SK-N-SH (cell line): ENCODE measurements at regions not wholly inside any gene's neighbourhood (a gene's known extent, or its start where the extent isn't known, plus 50 kb on each side); places are given as distances from the start of the nearest gene placed in this dataset.

Source experiments
- CTCF ChIA-PET: fragments of 300-600, 350-600 bp; formaldehyde crosslinking; extraction: SDS; loops from one replicate; lab custom pipeline; 2021; lab: Yijun Ruan, JAX
- POLR2A ChIA-PET: fragments of 350-600 bp; sonication (Branson Sonifier 250); formaldehyde crosslinking; extraction: SDS; loops from one replicate; lab custom pipeline; 2020; ENCODE audit warnings: antibody characterized with exemption, inconsistent platforms; lab: Yijun Ruan, JAX
- DNase-seq: peaks from one replicate; pipeline ENCODE4 v3.0.0; 2012
- H2AFZ ChIP-seq: fragments of 200-600 bp; sonication (generic); 2 replicates; pipeline ENCODE4 v1.8.1; 2016; ENCODE audit warnings: antibody characterized with exemption, mild to moderate bottlenecking, low read depth
- H3F3A ChIP-seq: fragments of 200-600 bp; sonication (generic); replicated peaks from 2 replicates; pipeline ENCODE3; 2016; ENCODE audit warnings: antibody characterized with exemption, mild to moderate bottlenecking; ENCODE audit not compliant: insufficient read depth
- H3K27ac ChIP-seq, 2 experiments: fragments of 200-500 bp in 1 of 2; fragments of 200-600 bp in 1 of 2; sonication (Bioruptor generic) in 1 of 2; sonication (generic), shearing (Covaris generic) in 1 of 2; 2 replicates each; pipeline versions ENCODE4 v1.5.1 to v1.6.1; 2014 to 2016; ENCODE audit warnings: low read depth in 2 of 2, inconsistent platforms in 1 of 2, low read length in 1 of 2, mild to moderate bottlenecking in 1 of 2, mixed read lengths in 1 of 2
- H3K27me3 ChIP-seq: fragments of 200-600 bp; sonication (generic), shearing (Covaris generic); 2 replicates; pipeline ENCODE4 v1.6.1; 2016; ENCODE audit warnings: mixed run types; ENCODE audit not compliant: insufficient read depth
- H3K36me3 ChIP-seq, 2 experiments: fragments of 200-500 bp in 1 of 2; fragments of 200-600 bp in 1 of 2; sonication (Bioruptor generic) in 1 of 2; sonication (generic) in 1 of 2; replicated peaks in 1 of 2; 2 replicates each; pipeline versions ENCODE3 to v1.5.1; 2014 to 2016; ENCODE audit warnings: low read length in 1 of 2, mild to moderate bottlenecking in 1 of 2; ENCODE audit not compliant: insufficient read depth in 2 of 2, control insufficient read depth in 1 of 2
- H3K4me1 ChIP-seq, 2 experiments: fragments of 200-500 bp in 1 of 2; fragments of 200-600 bp in 1 of 2; sonication (Bioruptor generic) in 1 of 2; sonication (generic), shearing (Covaris generic) in 1 of 2; 2 replicates each; pipeline versions ENCODE4 v1.5.1 to v1.6.1; 2014 to 2016; ENCODE audit warnings: low read depth in 1 of 2, low read length in 1 of 2, mixed run types in 1 of 2; ENCODE audit not compliant: insufficient read depth in 2 of 2, control insufficient read depth in 1 of 2
- H3K4me2 ChIP-seq: fragments of 200-600 bp; sonication (generic), shearing (Covaris generic); 2 replicates; pipeline ENCODE4 v1.6.1; 2017; ENCODE audit warnings: mixed run types
- H3K4me3 ChIP-seq, 2 experiments: fragments of 200-500 bp in 1 of 2; fragments of 200-600 bp in 1 of 2; sonication (Bioruptor generic) in 1 of 2; sonication (generic), shearing (Covaris generic) in 1 of 2; 2 replicates each; pipeline versions ENCODE4 v1.5.1 to v1.8.1; 2014 to 2016; ENCODE audit warnings: low read depth in 2 of 2, inconsistent platforms in 1 of 2, low read length in 1 of 2, mild to moderate bottlenecking in 1 of 2, mixed read lengths in 1 of 2, moderate library complexity in 1 of 2
- H3K79me2 ChIP-seq: fragments of 200-600 bp; sonication (generic); 2 replicates; pipeline ENCODE4 v1.8.1; 2017; ENCODE audit warnings: mild to moderate bottlenecking; ENCODE audit not compliant: insufficient read depth
- H3K9ac ChIP-seq: fragments of 200-600 bp; sonication (generic); 2 replicates; pipeline ENCODE4 v1.6.1; 2017; ENCODE audit warnings: mixed run types
- H3K9me2 ChIP-seq: fragments of 200-600 bp; sonication (generic); 2 replicates; pipeline ENCODE4 v1.6.1; 2017; ENCODE audit warnings: mixed run types
- H3K9me3 ChIP-seq: fragments of 200-600 bp; sonication (generic); 2 replicates; pipeline ENCODE4 v1.6.1; 2017; ENCODE audit warnings: mixed run types, mild to moderate bottlenecking, moderate library complexity
- H4K20me1 ChIP-seq: fragments of 200-600 bp; sonication (generic); 2 replicates; pipeline ENCODE4 v1.6.1; 2017; ENCODE audit warnings: mild to moderate bottlenecking, mixed run types; ENCODE audit not compliant: insufficient read depth
- ELF1 ChIP-seq: IDR thresholded peaks from 2 replicates; pipeline ENCODE4 v1.4.0; 2012
- EP300 ChIP-seq, 2 experiments: IDR thresholded peaks; 2 replicates each; pipeline versions ENCODE4 v1.4.0 to v1.6.1; 2012; ENCODE audit warnings: borderline replicate concordance in 1 of 2, low read depth in 1 of 2, low read length in 1 of 2
- FOSL2 ChIP-seq: IDR thresholded peaks from 2 replicates; pipeline ENCODE4 v1.4.0; 2012; ENCODE audit warnings: low read depth, mild to moderate bottlenecking, moderate library complexity, borderline replicate concordance
- FOXJ3 ChIP-seq: sonication (generic); formaldehyde crosslinking; IDR thresholded peaks from 2 replicates; pipeline ENCODE4 v1.5.1; 2020; ENCODE audit warnings: mild to moderate bottlenecking, missing genetic modification reagents
- FOXM1 ChIP-seq: IDR thresholded peaks from 2 replicates; pipeline ENCODE4 v1.4.0; 2012; ENCODE audit warnings: low read depth, mild to moderate bottlenecking
- MEF2A ChIP-seq: IDR thresholded peaks from 2 replicates; pipeline ENCODE4 v1.4.0; 2012; ENCODE audit warnings: low read depth, borderline replicate concordance
- NFIC ChIP-seq: IDR thresholded peaks from 2 replicates; pipeline ENCODE4 v1.4.0; 2012; ENCODE audit warnings: borderline replicate concordance
- NRF1 ChIP-seq: IDR thresholded peaks from 2 replicates; pipeline ENCODE4 v1.6.1; 2012; ENCODE audit warnings: low read depth, mild to moderate bottlenecking, low read length
- RAD21 ChIP-seq: IDR thresholded peaks from 2 replicates; pipeline ENCODE4 v1.6.1; 2012; ENCODE audit warnings: mild to moderate bottlenecking, low read length
- RXRA ChIP-seq: IDR thresholded peaks from 2 replicates; pipeline ENCODE4 v1.4.0; 2012; ENCODE audit warnings: low read depth, mild to moderate bottlenecking, borderline replicate concordance
- SIN3A ChIP-seq: IDR thresholded peaks from 2 replicates; pipeline ENCODE4 v1.6.1; 2012; ENCODE audit warnings: low read depth, mild to moderate bottlenecking, low read length, moderate library complexity, borderline replicate concordance
- SMC3 ChIP-seq: IDR thresholded peaks from 2 replicates; pipeline ENCODE4 v1.6.1; 2012; ENCODE audit warnings: low read depth, low read length, improper control_type of control experiment
- TAF1 ChIP-seq: IDR thresholded peaks from 2 replicates; pipeline ENCODE4 v1.6.1; 2012; ENCODE audit warnings: low read depth, mild to moderate bottlenecking, low read length, moderate library complexity, borderline replicate concordance
- TCF12 ChIP-seq: IDR thresholded peaks from 2 replicates; pipeline ENCODE4 v1.4.0; 2012
- TEAD4 ChIP-seq: IDR thresholded peaks from 2 replicates; pipeline ENCODE4 v1.4.0; 2012; ENCODE audit warnings: mild to moderate bottlenecking, borderline replicate concordance; ENCODE audit not compliant: insufficient read depth
- USF1 ChIP-seq: IDR thresholded peaks from 2 replicates; pipeline ENCODE4 v1.4.0; 2012; ENCODE audit warnings: low read depth, borderline replicate concordance
- YY1 ChIP-seq: IDR thresholded peaks from 2 replicates; pipeline ENCODE4 v1.4.0; 2012; ENCODE audit warnings: low read depth, mild to moderate bottlenecking
- WGBS: methylation state at CpG from one replicate; pipeline ENCODE4 v1.1.6; 2017; ENCODE audit warnings: low lambda C conversion rate; 5-methylcytosine and 5-hydroxymethylcytosine counted together
- TF ChIP-seq, protein P1 (sequence below): fragments of 150-350 bp; IDR thresholded peaks from 2 replicates; pipeline ENCODE4 v1.6.1; 2017; ENCODE audit warnings: antibody characterized with exemption, low read length, low read depth, borderline replicate concordance
- TF ChIP-seq, protein P2 (sequence below): fragments of 200-600 bp; sonication (generic); IDR thresholded peaks from 2 replicates; pipeline ENCODE4 v1.6.1; 2017; ENCODE audit warnings: antibody characterized with exemption, mild to moderate bottlenecking, moderate library complexity

DNA sequence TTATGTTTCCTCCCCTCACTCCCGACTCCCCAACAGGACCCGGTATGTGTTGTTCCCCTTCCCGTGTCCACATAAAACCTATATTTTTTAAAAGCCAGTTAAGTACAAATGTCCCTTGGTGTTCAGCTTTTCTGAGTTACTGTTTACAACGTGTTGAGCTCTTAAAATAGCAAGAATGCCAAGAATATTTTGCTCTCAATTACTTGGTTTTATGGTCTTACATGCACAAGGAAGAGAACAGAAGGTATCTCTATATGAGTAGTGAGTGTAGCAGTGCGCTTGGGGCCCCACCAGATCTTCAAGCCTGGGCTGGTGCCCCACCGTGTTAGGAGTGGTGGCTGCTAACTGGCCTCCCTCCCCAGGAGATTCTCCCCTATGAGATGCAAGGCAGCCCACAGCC is 75.3 kb downstream of the RIN2 start (continued):
- TF ChIP-seq RXRA: no peak
- TF ChIP-seq SMC3: no peak
- TF ChIP-seq RAD21: no peak

DNA sequence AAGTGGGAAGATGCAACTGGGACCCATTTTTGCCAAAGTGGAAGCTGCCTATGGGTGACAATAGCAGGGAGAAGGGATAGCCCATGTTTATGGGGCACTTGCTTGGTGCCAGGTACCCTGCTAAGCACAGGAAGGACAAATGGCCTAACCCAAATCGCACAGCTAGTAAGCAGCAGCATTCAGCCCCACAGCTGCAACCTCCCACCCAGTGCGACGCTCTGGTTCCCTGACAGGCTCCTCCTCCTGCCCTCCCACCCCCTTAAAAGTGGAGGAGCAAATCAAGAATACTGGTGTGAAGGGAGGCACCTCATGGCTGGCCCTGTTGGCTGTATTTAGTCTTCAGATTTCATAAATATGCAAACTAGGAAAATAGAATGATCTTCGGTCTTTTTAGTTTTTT is 76.2 kb downstream of the RIN2 start:
- TF ChIP-seq, protein P1, sequence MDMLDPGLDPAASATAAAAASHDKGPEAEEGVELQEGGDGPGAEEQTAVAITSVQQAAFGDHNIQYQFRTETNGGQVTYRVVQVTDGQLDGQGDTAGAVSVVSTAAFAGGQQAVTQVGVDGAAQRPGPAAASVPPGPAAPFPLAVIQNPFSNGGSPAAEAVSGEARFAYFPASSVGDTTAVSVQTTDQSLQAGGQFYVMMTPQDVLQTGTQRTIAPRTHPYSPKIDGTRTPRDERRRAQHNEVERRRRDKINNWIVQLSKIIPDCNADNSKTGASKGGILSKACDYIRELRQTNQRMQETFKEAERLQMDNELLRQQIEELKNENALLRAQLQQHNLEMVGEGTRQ: no peak

GRCh38 chr20:19834783-19835182 is 76.7 kb downstream of the RIN2 start:
- Histone ChIP-seq H3K4me2 (no peak overlapping the region), H3K4me3 (no peak overlapping the region), H3K9ac (no peak overlapping the region)
- no peak for TF ChIP-seq YY1
- no peak for TF ChIP-seq RAD21
- TF ChIP-seq MEF2A: no peak
- TF ChIP-seq NRF1: no peak
- TF ChIP-seq SMC3: no peak
- TF ChIP-seq SIN3A: no peak
- TF ChIP-seq EP300 (IDR thresholded peaks at IDR 0.05; ENCODE audit: borderline replicate concordance in 1 of 2, low read depth in 1 of 2, low read length in 1 of 2): no peak
- TF ChIP-seq RXRA: no peak
- no peak for TF ChIP-seq FOSL2
- TF ChIP-seq FOXJ3 (CRISPR knock-in tag): no peak
- no peak for TF ChIP-seq FOXM1
- no peak for TF ChIP-seq TCF12
- no peak for TF ChIP-seq TAF1
- TF ChIP-seq USF1: no peak
- TF ChIP-seq, protein P2, sequence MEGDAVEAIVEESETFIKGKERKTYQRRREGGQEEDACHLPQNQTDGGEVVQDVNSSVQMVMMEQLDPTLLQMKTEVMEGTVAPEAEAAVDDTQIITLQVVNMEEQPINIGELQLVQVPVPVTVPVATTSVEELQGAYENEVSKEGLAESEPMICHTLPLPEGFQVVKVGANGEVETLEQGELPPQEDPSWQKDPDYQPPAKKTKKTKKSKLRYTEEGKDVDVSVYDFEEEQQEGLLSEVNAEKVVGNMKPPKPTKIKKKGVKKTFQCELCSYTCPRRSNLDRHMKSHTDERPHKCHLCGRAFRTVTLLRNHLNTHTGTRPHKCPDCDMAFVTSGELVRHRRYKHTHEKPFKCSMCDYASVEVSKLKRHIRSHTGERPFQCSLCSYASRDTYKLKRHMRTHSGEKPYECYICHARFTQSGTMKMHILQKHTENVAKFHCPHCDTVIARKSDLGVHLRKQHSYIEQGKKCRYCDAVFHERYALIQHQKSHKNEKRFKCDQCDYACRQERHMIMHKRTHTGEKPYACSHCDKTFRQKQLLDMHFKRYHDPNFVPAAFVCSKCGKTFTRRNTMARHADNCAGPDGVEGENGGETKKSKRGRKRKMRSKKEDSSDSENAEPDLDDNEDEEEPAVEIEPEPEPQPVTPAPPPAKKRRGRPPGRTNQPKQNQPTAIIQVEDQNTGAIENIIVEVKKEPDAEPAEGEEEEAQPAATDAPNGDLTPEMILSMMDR: no peak
- TF ChIP-seq ELF1: no peak
- no peak for TF ChIP-seq TEAD4
- no peak for TF ChIP-seq NFIC
- TF ChIP-seq, all 33 proteins: peak for 0
- H3K27ac ChIP-seq: no peak overlapping the region
- H3F3A ChIP-seq: no peaks in the 10 kb centered on the region
- no peaks in the 10 kb centered on the region for H3K9me2 ChIP-seq
- no peaks in the 10 kb centered on the region for H3K79me2 ChIP-seq
- CTCF ChIA-PET: interaction anchor here (1.1 to 1.5 kb wide), 3 partner anchors 48 to 53 kb away, joined by 3 to 5 read pairs (median 3); no protein-coding TSS in a partner anchor
- 100% methylated on average over 1 of the region's 1 CpG for WGBS
- H3K4me1 ChIP-seq: peaks cover 5 to 19% of the 10 kb centered on the region in 2 experiments; a peak in 3 of 4 replicates
- H4K20me1 ChIP-seq: no peaks in the 10 kb centered on the region
- POLR2A ChIA-PET: no interaction called here
- no peak for DNase-seq
- H3K27me3 ChIP-seq: no peaks in the 10 kb centered on the region
- no peak overlapping the region for H2AFZ ChIP-seq
- peaks cover 0 to 4% of the 10 kb centered on the region in 2 experiments for H3K36me3 ChIP-seq
- no peaks in the 10 kb centered on the region for H3K9me3 ChIP-seq

More for the DNA sequence above, 76.2 kb downstream of the RIN2 start:
- Histone ChIP-seq H3K36me3 (peaks cover 0 to 4% of the 10 kb centered on the region in 2 experiments), H3K79me2 (no peaks in the 10 kb centered on the region), H3K27me3 (no peaks in the 10 kb centered on the region), H3K4me2 (no peak overlapping the region), H3K4me1 (peaks cover 5 to 19% of the 10 kb centered on the region in 2 experiments; a peak in 3 of 4 replicates), H3K9me3 (no peaks in the 10 kb centered on the region), H3K27ac (no peak overlapping the region), H3K9ac (no peak overlapping the region), H3K4me3 (no peak overlapping the region), H2AFZ (no peak overlapping the region), H4K20me1 (no peaks in the 10 kb centered on the region), H3K9me2 (no peaks in the 10 kb centered on the region), H3F3A (no peaks in the 10 kb centered on the region)
- CTCF ChIA-PET: interaction anchor here (1.1 kb wide), 1 partner anchor 49 kb away, joined by 3 read pairs; no protein-coding TSS in a partner anchor
- no peak for DNase-seq
- WGBS: 97% methylated on average over 4 of the region's 4 CpGs
- POLR2A ChIA-PET: no interaction called here
